GM06990 (cell line): ENCODE measurements at regions not wholly inside any gene's neighbourhood (a gene's known extent, or its start where the extent isn't known, plus 50 kb on each side); places are given as distances from the start of the nearest gene placed in this dataset.

Experiments
- DNase-seq: peaks from one replicate; pipeline ENCODE4 v3.0.0-alpha.2; 2011; ENCODE audit not compliant: insufficient read length; ENCODE audit errors: extremely low read depth
- H3K27me3 ChIP-seq: replicated peaks from 2 replicates; pipeline ENCODE4 v1.6.0; 2011; ENCODE audit warnings: low read length; ENCODE audit not compliant: control insufficient read depth, insufficient read depth
- H3K36me3 ChIP-seq: 2 replicates; pipeline ENCODE4 v1.5.1; 2011; ENCODE audit warnings: low read length; ENCODE audit not compliant: control insufficient read depth, insufficient read depth
- H3K4me3 ChIP-seq: replicated peaks from 2 replicates; pipeline ENCODE4 v1.5.1; 2011; ENCODE audit warnings: low read depth, mild to moderate bottlenecking, control low read depth, low read length
- CTCF ChIP-seq: IDR thresholded peaks from 2 replicates; pipeline ENCODE4 v1.5.1; 2011; ENCODE audit warnings: low read length, control low read depth, mild to moderate bottlenecking, inconsistent platforms; ENCODE audit not compliant: insufficient read depth, poor library complexity, severe bottlenecking

- Histone ChIP-seq H3K36me3 (no peaks in the 10 kb centered on the region), H3K4me3 (no peak overlapping the region), H3K27me3 (no peaks in the 10 kb centered on the region)
- TF ChIP-seq CTCF: no peak
- DNase-seq: no peak
Observed at GRCh38 chr3:16725972-16726371, 120.7 kb upstream of the DAZL start.

- TF ChIP-seq CTCF: no peak
- DNase-seq: no peak
- no peaks in the 10 kb centered on the region for H3K36me3 ChIP-seq
- no peaks in the 10 kb centered on the region for H3K27me3 ChIP-seq
- no peak overlapping the region for H3K4me3 ChIP-seq
Observed at GRCh38 chr3:16728770-16729745, 123.8 kb upstream of the DAZL start.

GRCh38 chr3:16738451-16738850, 133.2 kb upstream of the DAZL start:
- no peak for TF ChIP-seq CTCF
- no peaks in the 10 kb centered on the region for H3K36me3 ChIP-seq
- no peak overlapping the region for H3K4me3 ChIP-seq
- DNase-seq: no peak
- no peaks in the 10 kb centered on the region for H3K27me3 ChIP-seq

GRCh38 chr3:16739541-16740105, 134.4 kb upstream of the DAZL start:
- no peak for TF ChIP-seq CTCF
- Histone ChIP-seq H3K36me3 (no peaks in the 10 kb centered on the region), H3K27me3 (no peaks in the 10 kb centered on the region), H3K4me3 (no peak overlapping the region)
- no peak for DNase-seq

GRCh38 chr3:16740515-16740914, 135.3 kb upstream of the DAZL start:
- no peak for DNase-seq
- Histone ChIP-seq H3K4me3 (no peak overlapping the region), H3K27me3 (no peaks in the 10 kb centered on the region), H3K36me3 (no peaks in the 10 kb centered on the region)
- no peak for TF ChIP-seq CTCF
